GM18517 (cell line): ENCODE measurements at regions not wholly inside any gene's neighbourhood (a gene's known extent, or its start where the extent isn't known, plus 50 kb on each side); places are given as distances from the start of the nearest gene placed in this dataset.
"Not testable (repeated sequence)": the region's sequence is repeated elsewhere in the genome, so short reads cannot be mapped to it uniquely, and the experiment has no call there.

ENCODE experiments used
- ATAC-seq: cut with Tn5 transposase; IDR thresholded peaks from one replicate; pipeline ENCODE4 v1.9.1; 2021; ENCODE audit warnings: mild to moderate bottlenecking, moderate library complexity; ENCODE audit not compliant: unreplicated experiment

DNA sequence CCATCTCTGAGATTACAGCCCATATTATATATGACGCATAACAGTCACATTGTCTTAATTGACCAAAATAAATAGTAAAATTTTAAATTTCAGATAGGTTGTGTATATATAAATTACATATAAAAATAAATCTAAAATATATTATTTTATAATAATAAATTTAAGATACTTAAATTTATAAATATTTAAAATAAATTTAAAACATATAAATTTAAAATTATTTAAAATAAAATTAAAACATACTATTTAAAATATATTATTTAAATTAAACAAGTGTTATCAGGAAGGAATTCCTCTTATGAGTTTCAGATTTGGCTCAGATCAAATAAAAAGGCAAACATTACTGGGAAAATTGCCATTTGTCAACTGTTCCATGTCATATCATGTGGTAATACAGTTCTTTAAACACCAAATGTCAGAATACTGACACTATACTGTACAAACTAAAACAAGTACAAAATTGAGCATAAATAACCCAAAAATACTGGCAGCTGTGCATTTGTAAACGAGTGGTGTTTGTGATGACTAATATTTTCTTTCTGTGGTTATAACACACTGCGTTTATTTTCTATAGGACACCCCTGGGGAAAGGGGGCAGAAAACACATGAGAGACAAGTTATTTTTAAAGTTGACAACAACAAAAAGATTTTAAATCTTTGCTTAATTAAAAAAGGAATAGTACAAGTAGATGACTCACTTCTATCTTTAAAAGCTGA is 71.3 kb upstream of the DGKB start:
- ATAC-seq, result peak; percentile 88

GRCh38 chr7:14971678-14972077 is 69.1 kb upstream of the DGKB start:
- not testable (repeated sequence) for ATAC-seq

DNA sequence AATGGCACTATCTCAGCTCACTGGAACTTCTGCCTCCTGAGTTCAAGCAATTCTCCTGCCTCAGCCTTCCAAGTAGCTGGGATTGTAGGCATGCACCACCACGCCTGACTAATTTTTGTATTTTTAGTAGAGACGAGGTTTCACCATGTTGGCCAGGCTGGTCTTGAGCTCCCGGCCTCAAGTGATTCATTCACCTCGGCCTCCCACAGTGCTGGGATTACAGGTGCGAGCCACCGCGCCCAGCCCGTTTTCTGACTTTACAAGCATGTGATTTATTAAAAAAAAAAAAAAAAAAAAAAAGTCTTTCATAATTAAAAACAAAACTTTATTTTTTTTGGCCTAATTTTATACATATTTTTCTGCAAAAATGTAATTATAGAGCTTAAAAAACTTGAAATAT is 64.8 kb upstream of the DGKB start:
- ATAC-seq, result not testable (repeated sequence)

DNA sequence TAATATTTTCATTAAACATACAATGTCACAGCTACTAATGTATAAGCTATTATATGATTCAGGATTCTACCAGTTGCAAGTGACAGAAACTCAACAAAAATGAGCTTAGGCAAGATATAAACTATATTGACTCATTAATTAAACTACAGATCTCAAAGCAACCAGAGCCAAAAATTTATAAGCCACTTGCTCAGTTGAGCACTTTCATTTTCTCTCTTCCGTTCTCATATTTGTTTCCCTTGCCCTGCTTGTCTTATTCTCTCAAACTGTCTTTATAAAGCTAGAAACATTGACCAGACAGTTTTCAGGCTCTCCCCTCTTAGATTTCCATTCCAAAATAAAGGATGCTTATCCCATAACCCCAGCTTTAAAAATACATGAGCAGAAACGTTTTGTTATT is 60.2 kb upstream of the DGKB start:
- no peak for ATAC-seq

GRCh38 chr7:14960721-14961120 is 58.2 kb upstream of the DGKB start:
- no peak for ATAC-seq

DNA sequence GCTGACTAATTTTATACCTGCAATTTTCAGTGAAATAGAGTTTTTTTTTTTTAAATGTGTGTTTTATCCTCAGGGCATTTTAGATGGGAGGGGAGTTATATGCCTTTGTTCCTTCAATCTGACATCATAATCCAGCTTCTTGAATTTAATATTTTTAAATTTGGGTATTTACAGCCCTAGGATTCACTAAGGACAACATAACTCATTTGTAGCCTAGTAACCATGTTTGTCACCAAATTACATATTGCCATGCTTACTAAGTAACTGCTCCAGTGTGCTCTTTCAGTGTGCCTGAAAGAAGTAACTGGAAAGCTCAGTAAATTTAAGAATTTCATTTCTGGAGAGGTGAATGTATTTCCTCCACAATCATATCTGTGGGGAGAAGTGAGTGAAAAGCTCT is 56.8 kb upstream of the DGKB start:
- ATAC-seq, result no peak

GRCh38 chr7:14954035-14954434 is 51.5 kb upstream of the DGKB start:
- ATAC-seq, result no peak
